Astrocyte (in vitro differentiated cells and primary cell): ENCODE measurements at regions not wholly inside any gene's neighbourhood (a gene's known extent, or its start where the extent isn't known, plus 50 kb on each side); places are given as distances from the start of the nearest gene placed in this dataset.

Source experiments
- CTCF ChIP-seq: IDR thresholded peaks from 2 replicates; pipeline ENCODE4 v1.5.1; 2011; ENCODE audit warnings: low read depth, mild to moderate bottlenecking, inconsistent platforms, low read length, moderate library complexity; ENCODE audit not compliant: insufficient read depth
- EZH2 ChIP-seq: IDR thresholded peaks from 2 replicates; pipeline ENCODE4 v1.6.1; 2012; ENCODE audit warnings: mild to moderate bottlenecking, low read length, inconsistent platforms; ENCODE audit not compliant: insufficient read depth

- TF ChIP-seq CTCF = no peak
- TF ChIP-seq EZH2 = no peak
Measured at GRCh38 chr4:162852642-162853041, 314.0 kb downstream of the NAF1 start.
